GM19372 (cell line): ENCODE measurements at regions not wholly inside any gene's neighbourhood (a gene's known extent, or its start where the extent isn't known, plus 50 kb on each side); places are given as distances from the start of the nearest gene placed in this dataset.

Experiments
- ATAC-seq: cut with Tn5 transposase; IDR thresholded peaks from one replicate; pipeline ENCODE4 v1.9.1; 2021; ENCODE audit warnings: mild to moderate bottlenecking, low read depth, moderate library complexity; ENCODE audit not compliant: unreplicated experiment

GRCh38 chr6:91392951-91393350 is 806.1 kb upstream of the MAP3K7 start:
- ATAC-seq: no peak

GRCh38 chr6:91387290-91388059 is 800.6 kb upstream of the MAP3K7 start:
- ATAC-seq: no peak

- no peak for ATAC-seq
Observed at GRCh38 chr6:91386204-91386603, 799.3 kb upstream of the MAP3K7 start.

- no peak for ATAC-seq
Observed at GRCh38 chr6:91383207-91383606, 796.3 kb upstream of the MAP3K7 start.

- no peak for ATAC-seq
Observed at GRCh38 chr6:91376686-91377085, 789.8 kb upstream of the MAP3K7 start.

- ATAC-seq: no peak
Observed at GRCh38 chr6:91366781-91367180, 779.9 kb upstream of the MAP3K7 start.

GRCh38 chr6:91358986-91359385 is 772.1 kb upstream of the MAP3K7 start:
- ATAC-seq: no peak

- ATAC-seq: no peak
Observed at GRCh38 chr6:91352878-91353277, 766.0 kb upstream of the MAP3K7 start.

GRCh38 chr6:91352321-91352720 is 765.4 kb upstream of the MAP3K7 start:
- ATAC-seq: no peak

GRCh38 chr6:91350146-91350908 is 763.5 kb upstream of the MAP3K7 start:
- no peak for ATAC-seq

GRCh38 chr6:91341473-91341872 is 754.6 kb upstream of the MAP3K7 start:
- ATAC-seq: no peak

GRCh38 chr6:91340896-91341395 is 754.1 kb upstream of the MAP3K7 start:
- no peak for ATAC-seq

- ATAC-seq: no peak
Observed at GRCh38 chr6:91337967-91338366, 751.1 kb upstream of the MAP3K7 start.

GRCh38 chr6:91330896-91331295 is 744.0 kb upstream of the MAP3K7 start:
- no peak for ATAC-seq

GRCh38 chr6:91328241-91328640 is 741.4 kb upstream of the MAP3K7 start:
- no peak for ATAC-seq

GRCh38 chr6:91324711-91325110 is 737.8 kb upstream of the MAP3K7 start:
- no peak for ATAC-seq

GRCh38 chr6:91317984-91318383 is 731.1 kb upstream of the MAP3K7 start:
- no peak for ATAC-seq

- ATAC-seq: no peak
Observed at GRCh38 chr6:91317247-91317835, 730.5 kb upstream of the MAP3K7 start.

GRCh38 chr6:91310178-91310577 is 723.3 kb upstream of the MAP3K7 start:
- no peak for ATAC-seq

GRCh38 chr6:91305755-91306154 is 718.9 kb upstream of the MAP3K7 start:
- ATAC-seq: no peak

GRCh38 chr6:91304521-91304920 is 717.6 kb upstream of the MAP3K7 start:
- no peak for ATAC-seq
